SK-N-SH (cell line): ENCODE measurements at regions not wholly inside any gene's neighbourhood (a gene's known extent, or its start where the extent isn't known, plus 50 kb on each side); places are given as distances from the start of the nearest gene placed in this dataset.

Source experiments
- CTCF ChIA-PET: fragments of 300-600, 350-600 bp; formaldehyde crosslinking; extraction: SDS; loops from one replicate; lab custom pipeline; 2021; lab: Yijun Ruan, JAX
- POLR2A ChIA-PET: fragments of 350-600 bp; sonication (Branson Sonifier 250); formaldehyde crosslinking; extraction: SDS; loops from one replicate; lab custom pipeline; 2020; ENCODE audit warnings: antibody characterized with exemption, inconsistent platforms; lab: Yijun Ruan, JAX
- DNase-seq: peaks from one replicate; pipeline ENCODE4 v3.0.0; 2012
- H2AFZ ChIP-seq: fragments of 200-600 bp; sonication (generic); 2 replicates; pipeline ENCODE4 v1.8.1; 2016; ENCODE audit warnings: antibody characterized with exemption, mild to moderate bottlenecking, low read depth
- H3F3A ChIP-seq: fragments of 200-600 bp; sonication (generic); replicated peaks from 2 replicates; pipeline ENCODE3; 2016; ENCODE audit warnings: antibody characterized with exemption, mild to moderate bottlenecking; ENCODE audit not compliant: insufficient read depth
- H3K27ac ChIP-seq, 2 experiments: fragments of 200-500 bp in 1 of 2; fragments of 200-600 bp in 1 of 2; sonication (Bioruptor generic) in 1 of 2; sonication (generic), shearing (Covaris generic) in 1 of 2; 2 replicates each; pipeline versions ENCODE4 v1.5.1 to v1.6.1; 2014 to 2016; ENCODE audit warnings: low read depth in 2 of 2, inconsistent platforms in 1 of 2, low read length in 1 of 2, mild to moderate bottlenecking in 1 of 2, mixed read lengths in 1 of 2
- H3K27me3 ChIP-seq: fragments of 200-600 bp; sonication (generic), shearing (Covaris generic); 2 replicates; pipeline ENCODE4 v1.6.1; 2016; ENCODE audit warnings: mixed run types; ENCODE audit not compliant: insufficient read depth
- H3K36me3 ChIP-seq, 2 experiments: fragments of 200-500 bp in 1 of 2; fragments of 200-600 bp in 1 of 2; sonication (Bioruptor generic) in 1 of 2; sonication (generic) in 1 of 2; replicated peaks in 1 of 2; 2 replicates each; pipeline versions ENCODE3 to v1.5.1; 2014 to 2016; ENCODE audit warnings: low read length in 1 of 2, mild to moderate bottlenecking in 1 of 2; ENCODE audit not compliant: insufficient read depth in 2 of 2, control insufficient read depth in 1 of 2
- H3K4me1 ChIP-seq, 2 experiments: fragments of 200-500 bp in 1 of 2; fragments of 200-600 bp in 1 of 2; sonication (Bioruptor generic) in 1 of 2; sonication (generic), shearing (Covaris generic) in 1 of 2; 2 replicates each; pipeline versions ENCODE4 v1.5.1 to v1.6.1; 2014 to 2016; ENCODE audit warnings: low read depth in 1 of 2, low read length in 1 of 2, mixed run types in 1 of 2; ENCODE audit not compliant: insufficient read depth in 2 of 2, control insufficient read depth in 1 of 2
- H3K4me2 ChIP-seq: fragments of 200-600 bp; sonication (generic), shearing (Covaris generic); 2 replicates; pipeline ENCODE4 v1.6.1; 2017; ENCODE audit warnings: mixed run types
- H3K4me3 ChIP-seq, 2 experiments: fragments of 200-500 bp in 1 of 2; fragments of 200-600 bp in 1 of 2; sonication (Bioruptor generic) in 1 of 2; sonication (generic), shearing (Covaris generic) in 1 of 2; 2 replicates each; pipeline versions ENCODE4 v1.5.1 to v1.8.1; 2014 to 2016; ENCODE audit warnings: low read depth in 2 of 2, inconsistent platforms in 1 of 2, low read length in 1 of 2, mild to moderate bottlenecking in 1 of 2, mixed read lengths in 1 of 2, moderate library complexity in 1 of 2
- H3K79me2 ChIP-seq: fragments of 200-600 bp; sonication (generic); 2 replicates; pipeline ENCODE4 v1.8.1; 2017; ENCODE audit warnings: mild to moderate bottlenecking; ENCODE audit not compliant: insufficient read depth
- H3K9ac ChIP-seq: fragments of 200-600 bp; sonication (generic); 2 replicates; pipeline ENCODE4 v1.6.1; 2017; ENCODE audit warnings: mixed run types
- H3K9me2 ChIP-seq: fragments of 200-600 bp; sonication (generic); 2 replicates; pipeline ENCODE4 v1.6.1; 2017; ENCODE audit warnings: mixed run types
- H3K9me3 ChIP-seq: fragments of 200-600 bp; sonication (generic); 2 replicates; pipeline ENCODE4 v1.6.1; 2017; ENCODE audit warnings: mixed run types, mild to moderate bottlenecking, moderate library complexity
- H4K20me1 ChIP-seq: fragments of 200-600 bp; sonication (generic); 2 replicates; pipeline ENCODE4 v1.6.1; 2017; ENCODE audit warnings: mild to moderate bottlenecking, mixed run types; ENCODE audit not compliant: insufficient read depth
- FOXJ3 ChIP-seq: sonication (generic); formaldehyde crosslinking; IDR thresholded peaks from 2 replicates; pipeline ENCODE4 v1.5.1; 2020; ENCODE audit warnings: mild to moderate bottlenecking, missing genetic modification reagents
- GATA2 ChIP-seq: sonication (generic); formaldehyde crosslinking; IDR thresholded peaks from 2 replicates; pipeline ENCODE4 v1.5.0; 2020; ENCODE audit warnings: mild to moderate bottlenecking, missing genetic modification reagents
- JUND ChIP-seq: IDR thresholded peaks from 2 replicates; pipeline ENCODE4 v1.4.0; 2012
- NRF1 ChIP-seq: IDR thresholded peaks from 2 replicates; pipeline ENCODE4 v1.6.1; 2012; ENCODE audit warnings: low read depth, mild to moderate bottlenecking, low read length
- SIN3A ChIP-seq: IDR thresholded peaks from 2 replicates; pipeline ENCODE4 v1.6.1; 2012; ENCODE audit warnings: low read depth, mild to moderate bottlenecking, low read length, moderate library complexity, borderline replicate concordance
- TCF12 ChIP-seq: IDR thresholded peaks from 2 replicates; pipeline ENCODE4 v1.4.0; 2012
- TEAD4 ChIP-seq: IDR thresholded peaks from 2 replicates; pipeline ENCODE4 v1.4.0; 2012; ENCODE audit warnings: mild to moderate bottlenecking, borderline replicate concordance; ENCODE audit not compliant: insufficient read depth
- WGBS: methylation state at CpG from one replicate; pipeline ENCODE4 v1.1.6; 2017; ENCODE audit warnings: low lambda C conversion rate; 5-methylcytosine and 5-hydroxymethylcytosine counted together
- TF ChIP-seq, protein P1 (sequence below): IDR thresholded peaks from 2 replicates; pipeline ENCODE4 v1.6.1; 2012; ENCODE audit warnings: mild to moderate bottlenecking, low read depth, low read length, moderate library complexity
- TF ChIP-seq, protein P2 (sequence below): IDR thresholded peaks from 2 replicates; pipeline ENCODE4; 2012

DNA sequence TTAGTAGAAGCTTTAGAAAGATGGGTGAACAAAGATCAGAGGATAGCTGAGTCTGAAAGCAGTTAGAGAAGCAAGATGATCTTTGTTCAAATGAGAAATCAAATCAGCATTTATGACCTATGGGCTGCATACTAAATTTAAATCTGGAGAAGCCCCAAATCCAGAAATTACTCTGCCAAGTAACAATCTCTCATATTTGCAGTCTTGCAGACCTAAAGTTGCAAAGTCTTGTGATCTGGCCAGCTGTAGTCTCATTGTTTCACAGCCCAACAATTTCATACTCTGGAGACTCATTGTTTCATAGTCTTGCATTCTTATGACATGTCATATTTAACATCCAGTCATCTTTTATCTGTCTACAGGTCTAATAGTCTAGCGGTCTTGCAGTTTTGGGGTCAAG lies 364.9 kb upstream of the RSPO3 start:
- H3K79me2 ChIP-seq, result no peaks in the 10 kb centered on the region
- POLR2A ChIA-PET, result no interaction called here
- H3K9ac ChIP-seq, result no peak overlapping the region
- H3K9me2 ChIP-seq, result no peaks in the 10 kb centered on the region
- TF ChIP-seq TCF12 (no peak), FOXJ3 (CRISPR knock-in tag) (no peak), TEAD4 (no peak), NRF1 (no peak), SIN3A (no peak)
- no peaks in the 10 kb centered on the region for H3F3A ChIP-seq
- H3K4me1 ChIP-seq, result no peaks in the 10 kb centered on the region
- H3K4me2 ChIP-seq, result no peak overlapping the region
- 11% methylated on average over 1 of the region's 1 CpG for WGBS
- no peaks in the 10 kb centered on the region for H4K20me1 ChIP-seq
- no peak overlapping the region for H3K4me3 ChIP-seq
- no peaks in the 10 kb centered on the region for H3K27me3 ChIP-seq
- CTCF ChIA-PET, result interaction anchor here (1.1 to 1.4 kb wide), 2 partner anchors 11 to 51 kb away, joined by 3 to 4 read pairs; no protein-coding TSS in a partner anchor
- H3K9me3 ChIP-seq, result no peaks in the 10 kb centered on the region
- H2AFZ ChIP-seq, result no peak overlapping the region
- H3K27ac ChIP-seq, result no peak overlapping the region
- no peak for DNase-seq
- no peaks in the 10 kb centered on the region for H3K36me3 ChIP-seq

DNA sequence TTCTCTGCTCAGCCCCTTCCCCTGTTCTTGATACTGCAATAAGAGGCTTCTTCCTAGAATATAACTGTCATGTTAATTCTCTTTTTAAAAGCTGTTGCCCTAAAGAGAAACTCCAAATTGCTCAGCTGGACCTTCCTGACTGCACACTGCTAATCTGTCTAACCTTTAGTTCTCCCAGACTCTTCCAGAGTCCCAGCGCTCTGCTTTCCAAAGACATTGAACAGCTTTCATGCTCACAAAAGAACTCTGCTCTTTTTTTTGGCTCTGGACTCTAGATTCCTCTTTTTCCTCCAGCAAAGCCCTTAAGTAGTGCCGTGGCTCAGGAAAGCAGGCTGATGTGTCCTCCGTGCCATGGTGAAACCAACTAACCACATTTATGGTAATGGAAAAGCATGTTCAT lies 356.6 kb upstream of the RSPO3 start:
- Histone ChIP-seq H3K4me1 (no peaks in the 10 kb centered on the region), H3K36me3 (no peaks in the 10 kb centered on the region), H3K9ac (no peak overlapping the region), H4K20me1 (no peaks in the 10 kb centered on the region), H3K27ac (no peak overlapping the region), H3K9me2 (no peaks in the 10 kb centered on the region), H3K4me2 (no peak overlapping the region), H3K9me3 (no peaks in the 10 kb centered on the region), H2AFZ (no peak overlapping the region), H3K79me2 (no peaks in the 10 kb centered on the region), H3K4me3 (no peak overlapping the region), H3K27me3 (peaks cover 6% of the 10 kb centered on the region; the same call in 1 of the 2 replicates), H3F3A (no peaks in the 10 kb centered on the region)
- DNase-seq, result no peak
- TF ChIP-seq, protein P1, sequence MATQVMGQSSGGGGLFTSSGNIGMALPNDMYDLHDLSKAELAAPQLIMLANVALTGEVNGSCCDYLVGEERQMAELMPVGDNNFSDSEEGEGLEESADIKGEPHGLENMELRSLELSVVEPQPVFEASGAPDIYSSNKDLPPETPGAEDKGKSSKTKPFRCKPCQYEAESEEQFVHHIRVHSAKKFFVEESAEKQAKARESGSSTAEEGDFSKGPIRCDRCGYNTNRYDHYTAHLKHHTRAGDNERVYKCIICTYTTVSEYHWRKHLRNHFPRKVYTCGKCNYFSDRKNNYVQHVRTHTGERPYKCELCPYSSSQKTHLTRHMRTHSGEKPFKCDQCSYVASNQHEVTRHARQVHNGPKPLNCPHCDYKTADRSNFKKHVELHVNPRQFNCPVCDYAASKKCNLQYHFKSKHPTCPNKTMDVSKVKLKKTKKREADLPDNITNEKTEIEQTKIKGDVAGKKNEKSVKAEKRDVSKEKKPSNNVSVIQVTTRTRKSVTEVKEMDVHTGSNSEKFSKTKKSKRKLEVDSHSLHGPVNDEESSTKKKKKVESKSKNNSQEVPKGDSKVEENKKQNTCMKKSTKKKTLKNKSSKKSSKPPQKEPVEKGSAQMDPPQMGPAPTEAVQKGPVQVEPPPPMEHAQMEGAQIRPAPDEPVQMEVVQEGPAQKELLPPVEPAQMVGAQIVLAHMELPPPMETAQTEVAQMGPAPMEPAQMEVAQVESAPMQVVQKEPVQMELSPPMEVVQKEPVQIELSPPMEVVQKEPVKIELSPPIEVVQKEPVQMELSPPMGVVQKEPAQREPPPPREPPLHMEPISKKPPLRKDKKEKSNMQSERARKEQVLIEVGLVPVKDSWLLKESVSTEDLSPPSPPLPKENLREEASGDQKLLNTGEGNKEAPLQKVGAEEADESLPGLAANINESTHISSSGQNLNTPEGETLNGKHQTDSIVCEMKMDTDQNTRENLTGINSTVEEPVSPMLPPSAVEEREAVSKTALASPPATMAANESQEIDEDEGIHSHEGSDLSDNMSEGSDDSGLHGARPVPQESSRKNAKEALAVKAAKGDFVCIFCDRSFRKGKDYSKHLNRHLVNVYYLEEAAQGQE, result no peak
- TF ChIP-seq, protein P2, sequence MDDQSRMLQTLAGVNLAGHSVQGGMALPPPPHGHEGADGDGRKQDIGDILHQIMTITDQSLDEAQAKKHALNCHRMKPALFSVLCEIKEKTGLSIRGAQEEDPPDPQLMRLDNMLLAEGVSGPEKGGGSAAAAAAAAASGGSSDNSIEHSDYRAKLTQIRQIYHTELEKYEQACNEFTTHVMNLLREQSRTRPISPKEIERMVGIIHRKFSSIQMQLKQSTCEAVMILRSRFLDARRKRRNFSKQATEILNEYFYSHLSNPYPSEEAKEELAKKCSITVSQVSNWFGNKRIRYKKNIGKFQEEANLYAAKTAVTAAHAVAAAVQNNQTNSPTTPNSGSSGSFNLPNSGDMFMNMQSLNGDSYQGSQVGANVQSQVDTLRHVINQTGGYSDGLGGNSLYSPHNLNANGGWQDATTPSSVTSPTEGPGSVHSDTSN, result no peak
- no peak for TF ChIP-seq GATA2
- TF ChIP-seq JUND, result no peak
- CTCF ChIA-PET, result no interaction called here
- WGBS, result 10% methylated on average over 3 of the region's 3 CpGs
- POLR2A ChIA-PET, result no interaction called here
